Progenitor cell of endocrine pancreas (in vitro differentiated cells): ENCODE measurements at regions not wholly inside any gene's neighbourhood (a gene's known extent, or its start where the extent isn't known, plus 50 kb on each side); places are given as distances from the start of the nearest gene placed in this dataset.

ENCODE experiments used
- DNase-seq: peaks from one replicate; pipeline ENCODE4 v3.0.0; 2021; ENCODE audit warnings: low spot score; ENCODE audit not compliant: unreplicated experiment
- H3K27ac Mint-ChIP-seq: 2 replicates; pipeline ENCODE4 v1.8.0; 2021; ENCODE audit warnings: mild to moderate bottlenecking, moderate library complexity, mixed read lengths
- H3K27me3 Mint-ChIP-seq: 2 replicates; pipeline ENCODE4 v1.8.0; 2021; ENCODE audit warnings: mixed read lengths
- H3K36me3 Mint-ChIP-seq: 2 replicates; pipeline ENCODE4 v1.8.0; 2022; ENCODE audit warnings: mixed read lengths; ENCODE audit not compliant: insufficient read depth
- H3K4me1 Mint-ChIP-seq: 2 replicates; pipeline ENCODE4 v1.8.0; 2021; ENCODE audit warnings: low read depth, mixed read lengths
- H3K4me3 Mint-ChIP-seq: 2 replicates; pipeline ENCODE4 v1.8.0; 2021; ENCODE audit warnings: low read depth, mild to moderate bottlenecking, moderate library complexity, mixed read lengths
- H3K9me3 Mint-ChIP-seq: 2 replicates; pipeline ENCODE4 v1.8.0; 2021; ENCODE audit warnings: low read depth, mixed read lengths
- TF ChIP-seq, protein P1 (sequence below): fragments of 200-600 bp; sonication (generic); IDR thresholded peaks from one replicate; pipeline ENCODE4 v1.5.0; 2021; ENCODE audit warnings: antibody characterized with exemption, mild to moderate bottlenecking; ENCODE audit not compliant: unreplicated experiment

DNA sequence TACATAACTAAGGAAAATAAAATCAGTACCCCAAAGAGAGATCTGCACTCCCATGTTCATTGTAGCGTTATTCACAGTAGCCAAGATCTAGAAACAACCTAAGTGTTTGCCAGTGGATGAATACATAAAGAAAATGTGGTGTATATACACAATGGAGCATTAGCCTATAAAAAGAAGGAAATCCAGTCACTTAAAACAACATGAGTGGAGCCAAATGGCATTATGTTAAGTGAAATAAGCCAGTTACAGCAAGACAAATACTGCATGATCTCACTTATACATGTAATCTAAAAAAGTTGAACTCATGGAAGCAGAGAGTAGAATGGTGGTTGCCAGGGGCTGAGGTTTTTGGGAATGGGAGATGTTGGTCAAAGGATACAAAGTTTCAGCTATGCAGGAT lies 508.3 kb upstream of the B3GALT2 start:
- H3K36me3 Mint-ChIP-seq, result no peaks in the 10 kb centered on the region
- no peak overlapping the region for H3K27ac Mint-ChIP-seq

DNA sequence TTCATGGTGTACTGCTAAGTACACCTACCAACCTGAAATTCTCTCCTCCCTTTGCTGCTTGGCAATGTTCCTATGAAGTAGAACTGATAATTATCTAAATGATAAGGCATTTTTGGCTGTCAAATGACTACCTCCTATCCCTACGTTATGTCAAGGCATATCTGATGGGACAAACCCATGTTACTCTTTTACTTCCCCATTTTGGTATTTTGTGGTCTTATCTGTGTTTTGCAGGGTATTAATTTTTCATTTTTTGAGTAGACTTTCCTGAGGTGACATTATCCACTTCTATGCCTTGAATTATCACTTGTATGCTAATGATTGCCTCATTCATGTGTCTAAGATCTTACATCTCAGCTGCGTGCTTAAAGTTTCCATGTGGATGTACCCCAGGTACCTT lies 499.6 kb upstream of the B3GALT2 start:
- no peak for DNase-seq
- Mint-ChIP-seq H3K27me3 (no peaks in the 10 kb centered on the region), H3K4me3 (no peak overlapping the region), H3K27ac (no peak overlapping the region), H3K36me3 (no peaks in the 10 kb centered on the region), H3K9me3 (peaks cover 4% of the 10 kb centered on the region), H3K4me1 (peaks cover 5% of the 10 kb centered on the region)
- TF ChIP-seq, protein P1, sequence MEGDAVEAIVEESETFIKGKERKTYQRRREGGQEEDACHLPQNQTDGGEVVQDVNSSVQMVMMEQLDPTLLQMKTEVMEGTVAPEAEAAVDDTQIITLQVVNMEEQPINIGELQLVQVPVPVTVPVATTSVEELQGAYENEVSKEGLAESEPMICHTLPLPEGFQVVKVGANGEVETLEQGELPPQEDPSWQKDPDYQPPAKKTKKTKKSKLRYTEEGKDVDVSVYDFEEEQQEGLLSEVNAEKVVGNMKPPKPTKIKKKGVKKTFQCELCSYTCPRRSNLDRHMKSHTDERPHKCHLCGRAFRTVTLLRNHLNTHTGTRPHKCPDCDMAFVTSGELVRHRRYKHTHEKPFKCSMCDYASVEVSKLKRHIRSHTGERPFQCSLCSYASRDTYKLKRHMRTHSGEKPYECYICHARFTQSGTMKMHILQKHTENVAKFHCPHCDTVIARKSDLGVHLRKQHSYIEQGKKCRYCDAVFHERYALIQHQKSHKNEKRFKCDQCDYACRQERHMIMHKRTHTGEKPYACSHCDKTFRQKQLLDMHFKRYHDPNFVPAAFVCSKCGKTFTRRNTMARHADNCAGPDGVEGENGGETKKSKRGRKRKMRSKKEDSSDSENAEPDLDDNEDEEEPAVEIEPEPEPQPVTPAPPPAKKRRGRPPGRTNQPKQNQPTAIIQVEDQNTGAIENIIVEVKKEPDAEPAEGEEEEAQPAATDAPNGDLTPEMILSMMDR, result no peak

More for the DNA sequence above, 508.3 kb upstream of the B3GALT2 start:
- TF ChIP-seq, protein P1, result no peak
- Mint-ChIP-seq H3K4me1 (peaks cover 10% of the 10 kb centered on the region), H3K27me3 (no peaks in the 10 kb centered on the region), H3K9me3 (no peaks in the 10 kb centered on the region), H3K4me3 (no peak overlapping the region)
- DNase-seq, result no peak

DNA sequence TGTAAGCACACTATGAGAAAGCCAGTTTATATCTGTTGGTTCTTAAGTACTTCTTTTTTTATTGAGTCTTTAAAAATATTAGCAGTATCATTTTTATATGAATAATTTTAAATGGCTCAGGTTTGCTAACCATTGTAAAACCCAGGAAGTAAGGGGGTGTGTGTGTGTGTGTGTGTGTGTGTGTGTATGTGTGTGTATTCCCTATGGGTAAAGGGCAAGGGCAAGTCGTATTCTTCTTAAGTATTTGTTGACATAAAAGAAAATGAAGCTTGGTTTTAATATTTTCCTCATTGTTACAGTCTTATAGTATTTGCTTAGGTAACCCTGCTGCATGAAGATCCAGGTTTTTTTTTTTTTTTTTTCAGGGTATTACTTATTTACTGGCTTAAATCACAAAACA lies 495.0 kb upstream of the B3GALT2 start:
- peaks cover 1% of the 10 kb centered on the region for H3K4me1 Mint-ChIP-seq

DNA sequence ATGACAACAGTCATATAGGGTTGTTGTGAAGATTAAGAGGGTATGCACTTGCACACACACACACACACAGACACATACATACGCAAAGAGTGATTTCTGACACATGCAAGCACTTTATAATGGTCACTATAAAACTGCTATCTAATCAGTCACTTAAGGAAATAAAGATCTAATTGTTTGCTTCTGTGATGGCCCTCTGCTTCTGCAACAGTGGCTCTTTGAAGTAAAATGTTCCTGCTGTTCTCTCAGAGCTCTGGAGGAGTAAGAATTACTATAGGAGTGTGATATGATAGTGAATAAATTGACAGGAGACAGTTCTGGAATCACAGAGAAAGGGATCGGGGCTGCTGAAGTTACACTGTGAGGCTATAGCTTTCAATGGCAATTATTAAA lies 494.5 kb upstream of the B3GALT2 start:
- H3K4me1 Mint-ChIP-seq, result peaks cover 1% of the 10 kb centered on the region
- no peaks in the 10 kb centered on the region for H3K36me3 Mint-ChIP-seq
- H3K27me3 Mint-ChIP-seq, result no peaks in the 10 kb centered on the region
- peak overlapping the region; percentile 24 for H3K27ac Mint-ChIP-seq
- H3K9me3 Mint-ChIP-seq, result no peaks in the 10 kb centered on the region
- DNase-seq, result no peak
- no peak overlapping the region for H3K4me3 Mint-ChIP-seq
- TF ChIP-seq, protein P1, result no peak

More for the DNA sequence above, 495.0 kb upstream of the B3GALT2 start:
- DNase-seq, result no peak
- Mint-ChIP-seq H3K36me3 (no peaks in the 10 kb centered on the region), H3K4me3 (no peak overlapping the region), H3K9me3 (no peaks in the 10 kb centered on the region), H3K27me3 (no peaks in the 10 kb centered on the region), H3K27ac (no peak overlapping the region)
- TF ChIP-seq, protein P1, result no peak

DNA sequence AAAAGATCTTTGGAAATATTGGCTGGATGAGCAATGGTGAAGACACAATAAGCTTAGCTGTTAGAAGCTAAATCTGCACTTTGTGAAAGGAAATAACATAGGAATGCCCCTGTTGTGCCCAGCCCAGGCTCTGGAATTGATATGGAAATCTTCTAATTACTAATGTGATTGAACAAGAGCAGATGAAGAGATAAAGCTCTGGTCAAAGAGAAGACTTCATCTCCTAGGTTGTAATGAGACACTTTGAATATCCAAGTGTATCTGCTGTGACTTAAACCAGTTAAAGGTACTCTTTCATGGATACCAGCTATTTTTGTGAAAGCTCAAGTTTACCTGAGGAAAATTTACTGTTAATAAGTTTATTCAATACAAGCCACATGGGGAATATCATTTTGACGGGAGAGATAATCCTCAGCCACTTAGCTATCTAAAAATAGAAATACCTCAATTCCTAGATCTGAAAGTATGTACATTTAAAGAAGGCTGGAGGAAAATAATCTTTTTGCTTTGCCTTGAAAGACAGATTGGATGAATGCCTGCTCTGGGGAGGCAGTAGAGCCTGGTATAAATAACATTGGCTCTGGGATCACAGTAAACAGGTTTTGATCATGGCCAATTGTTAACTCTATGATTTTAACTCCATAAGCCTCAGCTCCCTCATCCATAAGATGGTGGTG lies 494.0 kb upstream of the B3GALT2 start:
- Mint-ChIP-seq H3K9me3 (no peaks in the 10 kb centered on the region), H3K27ac (no peak overlapping the region), H3K4me3 (no peak overlapping the region), H3K4me1 (peaks cover 1% of the 10 kb centered on the region), H3K27me3 (no peaks in the 10 kb centered on the region), H3K36me3 (no peaks in the 10 kb centered on the region)
- DNase-seq, result no peak
- TF ChIP-seq, protein P1, result no peak
